Panc1 (cell line): ENCODE measurements at regions not wholly inside any gene's neighbourhood (a gene's known extent, or its start where the extent isn't known, plus 50 kb on each side); places are given as distances from the start of the nearest gene placed in this dataset.

Source experiments
- POLR2AphosphoS5 ChIP-seq: IDR thresholded peaks from 2 replicates; pipeline ENCODE4 v1.6.1; 2012; ENCODE audit warnings: mild to moderate bottlenecking, low read depth, low read length, moderate library complexity
- REST ChIP-seq, 2 experiments: IDR thresholded peaks; 2 replicates each; pipeline ENCODE4 v1.6.1; 2011 to 2012; ENCODE audit warnings: low read depth in 2 of 2, control low read depth in 1 of 2, low read length in 1 of 2, mild to moderate bottlenecking in 1 of 2, moderate library complexity in 1 of 2; ENCODE audit not compliant: insufficient read depth in 1 of 2
- SIN3A ChIP-seq: IDR thresholded peaks from 2 replicates; pipeline ENCODE4 v1.6.1; 2012; ENCODE audit warnings: low read depth, mild to moderate bottlenecking, low read length, moderate library complexity, borderline replicate concordance; ENCODE audit not compliant: insufficient read depth
- TCF7L2 ChIP-seq: IDR thresholded peaks from 2 replicates; pipeline ENCODE4 v1.6.1; 2011; ENCODE audit warnings: mild to moderate bottlenecking, low read depth, low read length, inconsistent platforms
- TF ChIP-seq, protein P1 (sequence below): fragments of 450-650 bp; IDR thresholded peaks from 2 replicates; pipeline ENCODE4 v1.5.1; 2017; ENCODE audit warnings: mild to moderate bottlenecking

DNA sequence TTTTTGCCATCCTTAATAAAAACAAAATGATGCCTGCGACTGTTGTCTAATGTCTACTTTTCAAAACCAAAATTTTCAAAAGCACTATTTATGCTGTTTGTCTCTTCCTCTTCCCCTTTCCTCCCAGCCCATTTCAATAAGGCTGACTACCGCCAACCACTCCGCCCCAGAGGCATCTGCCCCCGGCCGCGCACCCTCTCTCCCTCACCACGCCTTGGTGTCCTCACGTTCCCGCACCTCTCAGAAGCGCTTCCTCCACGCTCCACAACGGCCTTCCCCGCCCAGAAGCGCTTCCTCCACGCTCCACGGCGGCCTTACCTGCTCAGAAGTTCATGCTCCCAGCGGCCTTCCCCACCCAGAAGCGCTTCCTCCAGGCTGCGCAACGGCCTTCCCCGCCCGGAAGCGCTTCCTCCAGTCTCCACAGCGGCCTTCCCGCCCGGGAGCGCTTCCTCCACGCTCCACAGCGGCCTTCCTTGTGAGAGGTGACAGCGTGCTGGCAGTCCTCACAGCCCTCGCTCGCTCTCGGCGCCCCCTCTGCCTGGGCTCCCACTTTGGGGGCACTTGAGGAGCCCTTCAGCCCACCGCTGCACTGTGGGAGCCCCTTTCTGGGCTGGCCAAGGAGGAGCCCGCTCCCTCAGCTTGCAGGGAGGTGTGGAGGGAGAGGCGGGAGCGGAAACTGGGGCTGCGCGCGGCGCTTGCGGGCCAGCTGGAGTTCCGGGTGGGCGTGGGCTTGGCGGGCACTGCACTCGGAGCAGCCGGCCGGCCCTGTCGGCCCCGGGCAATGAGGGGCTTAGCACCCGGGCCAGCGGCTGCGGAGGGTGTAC lies 490.4 kb upstream of the ZFP42 start:
- TF ChIP-seq POLR2AphosphoS5, result no peak
- TF ChIP-seq TCF7L2, result no peak
- TF ChIP-seq, protein P1, sequence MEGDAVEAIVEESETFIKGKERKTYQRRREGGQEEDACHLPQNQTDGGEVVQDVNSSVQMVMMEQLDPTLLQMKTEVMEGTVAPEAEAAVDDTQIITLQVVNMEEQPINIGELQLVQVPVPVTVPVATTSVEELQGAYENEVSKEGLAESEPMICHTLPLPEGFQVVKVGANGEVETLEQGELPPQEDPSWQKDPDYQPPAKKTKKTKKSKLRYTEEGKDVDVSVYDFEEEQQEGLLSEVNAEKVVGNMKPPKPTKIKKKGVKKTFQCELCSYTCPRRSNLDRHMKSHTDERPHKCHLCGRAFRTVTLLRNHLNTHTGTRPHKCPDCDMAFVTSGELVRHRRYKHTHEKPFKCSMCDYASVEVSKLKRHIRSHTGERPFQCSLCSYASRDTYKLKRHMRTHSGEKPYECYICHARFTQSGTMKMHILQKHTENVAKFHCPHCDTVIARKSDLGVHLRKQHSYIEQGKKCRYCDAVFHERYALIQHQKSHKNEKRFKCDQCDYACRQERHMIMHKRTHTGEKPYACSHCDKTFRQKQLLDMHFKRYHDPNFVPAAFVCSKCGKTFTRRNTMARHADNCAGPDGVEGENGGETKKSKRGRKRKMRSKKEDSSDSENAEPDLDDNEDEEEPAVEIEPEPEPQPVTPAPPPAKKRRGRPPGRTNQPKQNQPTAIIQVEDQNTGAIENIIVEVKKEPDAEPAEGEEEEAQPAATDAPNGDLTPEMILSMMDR, result no peak
- TF ChIP-seq SIN3A, result no peak
- no peak for TF ChIP-seq REST (IDR thresholded peaks at IDR 0.05; ENCODE audit: insufficient read depth in 1 of 2, low read depth in 2 of 2, low read length in 1 of 2)
